Breast epithelium (tissue), 4 donors: ENCODE measurements at regions not wholly inside any gene's neighbourhood (a gene's known extent, or its start where the extent isn't known, plus 50 kb on each side); places are given as distances from the start of the nearest gene placed in this dataset.

Experiments used
- DNase-seq, 2 donors: peaks; one replicate each; pipeline ENCODE4 v3.0.0-alpha.2; 2019; ENCODE audit warnings: low spot score in 2 of 2
- H3K27ac ChIP-seq, 2 donors: fragments of 200-600 bp; sonication (generic) in 1 of 2; one replicate each; pipeline ENCODE4 v1.5.1; 2016 to 2019; ENCODE audit warnings: mild to moderate bottlenecking in 1 of 2
- H3K27me3 ChIP-seq, 2 donors: fragments of 200-600 bp; sonication (generic) in 1 of 2; one replicate each; pipeline versions ENCODE4 v1.5.1 to v1.6.0; 2017 to 2019; ENCODE audit warnings: control low read depth in 1 of 2, mild to moderate bottlenecking in 1 of 2
- H3K36me3 ChIP-seq: fragments of 200-600 bp; one replicate; pipeline ENCODE4 v1.5.1; 2019
- H3K4me1 ChIP-seq, 2 donors: fragments of 200-600 bp; sonication (generic); one replicate each; pipeline ENCODE4 v1.5.1; 2016 to 2019; ENCODE audit warnings: control low read depth in 1 of 2
- H3K4me3 ChIP-seq, 3 donors: fragments of 200-600 bp; sonication (generic); 1 replicate in 2 of 3; 2 replicates in 1 of 3; pipeline ENCODE4 v1.5.1; 2016 to 2019; ENCODE audit warnings: mild to moderate bottlenecking in 3 of 3, moderate library complexity in 2 of 3
- H3K9me3 ChIP-seq, 2 donors: fragments of 200-600 bp; sonication (generic) in 1 of 2; one replicate each; pipeline ENCODE4 v1.5.1; 2016 to 2019; ENCODE audit warnings: control low read depth in 1 of 2
- CTCF ChIP-seq, 3 donors: fragments of 450-650 bp; IDR thresholded peaks; one replicate each; pipeline ENCODE4 v1.5.1; 2016 to 2017; ENCODE audit warnings: antibody characterized with exemption in 3 of 3, mild to moderate bottlenecking in 3 of 3, moderate library complexity in 3 of 3
- POLR2A ChIP-seq: fragments of 450-650 bp; IDR thresholded peaks from one replicate; pipeline ENCODE4 v1.6.1; 2016; ENCODE audit warnings: antibody characterized with exemption, mild to moderate bottlenecking, moderate library complexity
- POLR2AphosphoS5 ChIP-seq, 3 donors: sonication (generic); formaldehyde crosslinking; IDR thresholded peaks; one replicate each; pipeline ENCODE4 v1.6.1; 2017; ENCODE audit warnings: antibody characterized with exemption in 3 of 3
- intact Hi-C: fragments of 100-400 bp; cut with DNase I; formaldehyde crosslinking; loops from one replicate; pipeline ENCODE4 v1.15.1; 2023; ENCODE audit warnings: low total_unique reads

- Histone ChIP-seq H3K9me3 (no peaks in the 10 kb centered on the region), H3K4me3 (no peak overlapping the region), H3K27ac (no peak overlapping the region), H3K36me3 (no peaks in the 10 kb centered on the region), H3K4me1 (no peaks in the 10 kb centered on the region), H3K27me3 (no peaks in the 10 kb centered on the region)
- intact Hi-C loops: no loop called here
- TF ChIP-seq POLR2A (no peak), CTCF (IDR thresholded peaks at IDR 0.05) (no peak), POLR2AphosphoS5 (IDR thresholded peaks at IDR 0.05) (no peak)
- DNase-seq: no peak
Measured at GRCh38 chr6:11480541-11480940, 57.0 kb upstream of the TMEM170B start.

GRCh38 chr6:11479296-11479695 lies 58.3 kb upstream of the TMEM170B start:
- no peak overlapping the region for H3K4me3 ChIP-seq
- H3K27me3 ChIP-seq: no peaks in the 10 kb centered on the region
- DNase-seq: no peak
- no peaks in the 10 kb centered on the region for H3K9me3 ChIP-seq
- H3K36me3 ChIP-seq: no peaks in the 10 kb centered on the region
- no peak for TF ChIP-seq POLR2A
- no peak for TF ChIP-seq POLR2AphosphoS5 (IDR thresholded peaks at IDR 0.05)
- TF ChIP-seq CTCF (IDR thresholded peaks at IDR 0.05): no peak
- H3K27ac ChIP-seq: no peak overlapping the region
- intact Hi-C loops: no loop called here
- H3K4me1 ChIP-seq: no peaks in the 10 kb centered on the region

- H3K27ac ChIP-seq: no peak overlapping the region
- no peaks in the 10 kb centered on the region for H3K36me3 ChIP-seq
- TF ChIP-seq POLR2A (no peak), POLR2AphosphoS5 (IDR thresholded peaks at IDR 0.05) (no peak), CTCF (IDR thresholded peaks at IDR 0.05) (no peak)
- no peaks in the 10 kb centered on the region for H3K4me1 ChIP-seq
- no peak for DNase-seq
- no peaks in the 10 kb centered on the region for H3K9me3 ChIP-seq
- intact Hi-C loops: no loop called here
- no peaks in the 10 kb centered on the region for H3K27me3 ChIP-seq
- no peak overlapping the region for H3K4me3 ChIP-seq
Measured at GRCh38 chr6:11478586-11478985, 59.0 kb upstream of the TMEM170B start.

- TF ChIP-seq POLR2AphosphoS5 (IDR thresholded peaks at IDR 0.05) (no peak), CTCF (IDR thresholded peaks at IDR 0.05) (no peak), POLR2A (no peak)
- Histone ChIP-seq H3K4me3 (no peak overlapping the region), H3K27ac (no peak overlapping the region), H3K36me3 (no peaks in the 10 kb centered on the region), H3K4me1 (no peaks in the 10 kb centered on the region), H3K9me3 (no peaks in the 10 kb centered on the region), H3K27me3 (no peaks in the 10 kb centered on the region)
- intact Hi-C loops: no loop called here
- DNase-seq: no peak
Measured at GRCh38 chr6:11475016-11475415, 62.5 kb upstream of the TMEM170B start.

GRCh38 chr6:11473008-11473740 lies 64.4 kb upstream of the TMEM170B start:
- Histone ChIP-seq H3K9me3 (no peaks in the 10 kb centered on the region), H3K4me1 (no peaks in the 10 kb centered on the region), H3K27ac (peak overlapping the region; percentile 35 to 44), H3K27me3 (no peaks in the 10 kb centered on the region), H3K36me3 (no peaks in the 10 kb centered on the region), H3K4me3 (peak overlapping the region; percentile 5 to 41 (median 18))
- DNase-seq: no peak
- TF ChIP-seq POLR2A: no peak
- intact Hi-C loops: loop anchor here (2.0 kb wide), 1 partner anchor 74 kb away; no protein-coding TSS in a partner anchor
